Osteocyte (in vitro differentiated cells): ENCODE measurements at regions not wholly inside any gene's neighbourhood (a gene's known extent, or its start where the extent isn't known, plus 50 kb on each side); places are given as distances from the start of the nearest gene placed in this dataset.

Experiments used
- microRNA-seq: library from miRNA; unstranded; fragments of <30 nt; microRNA quantifications from one replicate; pipeline ENCODE4 v1.1.0, GENCODE V29; 2020; ENCODE audit not compliant: unreplicated experiment

Small RNAs in the stretch of these regions (microRNA-seq; reads per million reads assigned to microRNA genes)
- gene MIR30A = 3,507 reads per million, percentile 87 among the genes with 10 or more reads in this experiment
- 21.9 reads per million, percentile 32 among the genes with 10 or more reads in this experiment for gene MIR30C2
